ENCODE measurements at regions not wholly inside any gene's neighbourhood (a gene's known extent, or its start where the extent isn't known, plus 50 kb on each side); places are given as distances from the start of the nearest gene placed in this dataset.
"Not testable (repeated sequence)": the region's sequence is repeated elsewhere in the genome, so short reads cannot be mapped to it uniquely, and the experiment has no call there.

DNA sequence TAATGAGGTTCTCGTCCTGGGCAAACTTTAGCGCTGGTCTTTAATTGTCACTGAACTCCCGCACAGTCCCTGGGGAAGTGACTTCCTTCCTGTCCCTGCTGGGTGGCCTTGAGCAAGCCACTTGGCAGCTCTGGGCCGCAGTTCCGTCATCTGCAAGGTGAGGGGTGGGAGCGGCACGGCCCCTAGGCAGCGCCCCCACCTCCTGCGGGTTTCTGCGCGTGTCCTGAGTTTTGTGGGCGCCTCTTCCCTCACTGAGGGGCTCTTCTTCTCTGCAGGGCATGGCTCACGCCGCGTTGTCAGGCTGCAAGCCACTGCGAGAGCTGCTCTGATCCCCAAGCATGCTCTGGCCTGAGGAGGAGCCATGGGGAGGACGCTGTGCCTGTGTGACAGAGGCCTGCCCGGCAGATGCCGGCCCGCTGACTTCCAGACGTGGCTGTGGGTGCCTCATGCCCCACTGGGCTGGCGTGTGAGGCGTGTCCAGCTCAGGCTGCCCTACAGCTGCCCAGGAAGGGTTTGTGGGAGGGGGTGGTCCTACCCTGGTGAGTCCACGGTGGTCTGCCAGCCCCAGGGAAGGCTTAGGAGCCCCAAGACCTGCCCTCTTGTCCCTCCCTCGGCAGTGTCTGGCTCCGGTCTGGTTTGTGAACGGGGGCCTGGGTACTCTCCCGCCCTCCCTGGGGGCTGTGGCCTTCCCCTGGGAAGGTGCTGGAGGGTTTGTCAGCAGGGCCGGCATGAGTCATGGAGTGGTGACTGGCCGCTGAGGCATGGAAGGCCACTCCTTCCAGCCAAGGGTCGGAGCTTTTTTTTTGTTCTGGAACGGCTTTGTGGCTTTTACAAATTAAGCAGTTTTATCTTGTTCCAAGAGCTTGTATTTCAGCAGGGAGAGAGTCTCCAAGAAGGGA is 182.0 kb downstream of the SEC14L1 start:
- no peak for DNase-seq

DNA sequence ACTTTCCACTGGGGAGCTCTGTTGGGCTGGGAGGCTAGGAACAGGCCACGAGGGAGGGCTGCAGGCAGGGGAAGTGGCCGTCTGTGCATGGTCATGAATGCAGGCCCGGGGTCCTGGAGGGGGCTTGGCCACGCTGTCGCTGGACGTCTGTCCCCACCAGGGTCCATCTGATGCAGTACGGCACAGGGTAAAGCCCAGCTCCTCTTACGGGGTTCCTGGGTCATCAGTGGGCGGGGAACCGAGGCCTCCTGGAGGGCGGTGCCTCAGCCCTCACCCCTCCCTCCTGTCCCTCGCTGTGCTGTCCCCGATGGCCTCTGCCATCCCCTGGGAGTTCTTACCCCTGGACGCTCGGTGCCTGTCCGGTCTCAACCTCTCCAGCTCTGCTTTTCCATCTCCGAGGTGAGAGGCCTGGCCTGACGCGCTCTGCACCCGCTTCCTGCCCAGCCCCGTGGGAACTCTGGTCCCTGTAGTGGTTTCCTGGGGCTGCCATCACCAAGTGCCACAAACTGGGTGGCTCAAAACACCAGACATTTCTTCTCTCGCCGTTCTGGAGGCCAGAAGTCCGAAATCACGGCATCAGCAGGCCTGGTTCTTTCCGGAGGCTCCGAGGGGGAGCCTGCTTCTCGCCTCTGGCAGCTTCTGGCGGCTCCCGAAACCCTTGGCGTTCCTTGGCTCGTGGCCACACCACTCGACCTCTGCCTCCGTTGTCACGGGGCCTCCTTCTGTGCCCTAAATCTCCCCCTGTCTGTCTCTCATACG is 182.8 kb downstream of the SEC14L1 start:
- no peak for DNase-seq

DNA sequence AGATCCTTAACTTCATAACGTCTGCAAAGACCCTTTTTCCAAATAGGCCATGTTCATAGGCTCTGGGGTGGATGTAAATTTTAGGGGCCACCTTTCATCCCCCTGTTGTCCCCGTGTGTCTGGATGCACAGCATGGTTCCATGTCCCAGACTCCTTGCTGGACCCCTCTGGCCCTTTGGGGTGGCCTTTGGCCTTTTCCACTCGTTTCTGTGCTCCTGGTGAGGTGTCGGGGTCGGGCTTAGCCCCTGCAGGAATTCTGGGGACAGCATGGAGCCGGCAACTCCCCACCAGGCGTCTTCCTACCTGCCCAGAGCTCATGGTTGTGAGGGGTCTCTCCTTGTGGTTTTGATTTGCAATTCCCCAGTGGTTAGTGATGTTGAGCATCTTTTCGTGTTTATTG is 183.5 kb downstream of the SEC14L1 start:
- no peak for DNase-seq

DNA sequence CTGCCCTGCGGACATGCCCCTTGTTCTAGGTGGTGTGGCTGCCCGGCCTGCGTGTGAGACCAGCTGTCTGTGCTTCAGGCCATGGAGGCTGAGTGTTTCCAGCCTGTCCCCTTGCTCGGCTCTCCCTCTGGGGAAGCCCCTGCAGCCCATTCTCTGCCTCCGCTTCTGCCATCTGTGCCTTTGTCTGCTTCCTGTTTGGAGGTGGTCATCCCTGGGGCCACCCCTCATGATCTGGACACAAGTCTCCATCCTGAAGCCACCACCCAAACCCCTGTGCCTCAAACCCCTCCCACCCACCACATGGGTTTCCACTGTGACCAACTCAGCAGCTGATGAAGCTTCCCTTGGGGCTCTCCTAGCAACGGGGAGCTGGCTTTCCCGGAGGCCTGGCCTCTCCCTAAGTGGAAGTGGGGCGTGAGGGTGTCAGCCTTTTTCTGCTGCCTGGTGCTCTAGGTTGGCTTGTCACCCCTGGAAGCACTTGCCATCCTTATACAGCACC is 184.9 kb downstream of the SEC14L1 start:
- DNase-seq = no peak

DNA sequence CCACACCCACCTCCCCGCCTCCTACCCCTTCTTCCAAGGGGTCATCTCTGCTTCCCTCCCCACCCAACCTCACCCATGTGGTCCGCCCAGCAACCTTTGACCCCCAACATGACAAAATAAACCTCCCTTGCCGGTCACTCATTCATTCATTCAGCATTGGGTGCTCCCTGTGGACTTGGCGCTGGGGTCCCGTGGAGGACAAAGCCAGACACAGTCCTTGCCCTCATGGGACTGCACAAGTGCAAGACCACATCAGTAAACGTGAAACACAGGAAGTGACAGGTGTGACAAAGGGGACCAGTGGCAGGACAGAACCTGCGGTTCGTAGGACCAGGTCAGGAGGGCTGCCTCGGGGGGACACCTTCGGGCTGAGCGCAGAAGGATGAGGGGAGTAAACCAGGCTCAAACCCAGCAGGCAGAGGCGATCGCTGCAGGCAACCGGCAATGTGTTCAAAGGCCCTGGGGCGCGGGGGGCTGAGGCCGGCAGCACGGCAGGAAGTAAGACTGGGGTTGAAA is 185.4 kb downstream of the SEC14L1 start:
- DNase-seq = no peak

DNA sequence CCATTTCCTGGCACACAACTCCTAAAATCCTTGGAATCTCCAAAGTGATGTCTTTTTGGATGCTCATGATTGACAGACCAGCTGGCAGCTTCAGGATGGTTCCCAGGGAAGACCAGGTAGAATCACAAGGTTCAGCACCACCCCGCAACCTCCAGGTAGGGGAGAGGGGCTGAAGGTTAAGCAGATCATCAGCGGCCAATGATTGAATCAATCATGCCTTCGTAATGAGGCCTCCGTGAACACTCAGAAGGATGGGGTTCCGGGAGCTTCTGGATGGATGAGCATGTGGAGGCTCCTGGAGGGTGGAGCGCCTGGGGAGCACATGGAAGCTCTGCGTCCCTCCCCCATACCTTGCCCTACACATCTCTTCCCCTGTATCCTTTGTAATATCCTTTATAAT is 185.9 kb downstream of the SEC14L1 start:
- DNase-seq = no peak

DNA sequence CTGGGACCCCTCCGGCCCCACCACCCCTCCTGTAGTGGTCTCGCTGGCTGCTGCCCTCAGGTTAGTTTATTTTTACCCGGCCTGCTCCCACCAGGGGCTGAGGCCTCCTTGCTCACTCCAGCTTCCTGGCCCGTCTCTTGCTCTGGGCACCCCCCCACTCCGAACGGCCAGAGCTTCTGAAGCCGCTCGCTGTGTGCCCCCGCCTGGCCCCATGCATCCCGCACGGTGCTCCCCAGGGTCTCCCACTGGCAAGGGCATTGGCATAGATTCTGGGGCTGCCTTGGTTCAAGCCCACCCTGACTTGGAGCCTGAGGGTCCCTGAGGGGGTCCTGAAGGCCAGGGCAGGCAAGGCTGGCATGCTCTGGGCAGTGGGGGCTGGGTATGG is 186.4 kb downstream of the SEC14L1 start:
- no peak for DNase-seq

DNA sequence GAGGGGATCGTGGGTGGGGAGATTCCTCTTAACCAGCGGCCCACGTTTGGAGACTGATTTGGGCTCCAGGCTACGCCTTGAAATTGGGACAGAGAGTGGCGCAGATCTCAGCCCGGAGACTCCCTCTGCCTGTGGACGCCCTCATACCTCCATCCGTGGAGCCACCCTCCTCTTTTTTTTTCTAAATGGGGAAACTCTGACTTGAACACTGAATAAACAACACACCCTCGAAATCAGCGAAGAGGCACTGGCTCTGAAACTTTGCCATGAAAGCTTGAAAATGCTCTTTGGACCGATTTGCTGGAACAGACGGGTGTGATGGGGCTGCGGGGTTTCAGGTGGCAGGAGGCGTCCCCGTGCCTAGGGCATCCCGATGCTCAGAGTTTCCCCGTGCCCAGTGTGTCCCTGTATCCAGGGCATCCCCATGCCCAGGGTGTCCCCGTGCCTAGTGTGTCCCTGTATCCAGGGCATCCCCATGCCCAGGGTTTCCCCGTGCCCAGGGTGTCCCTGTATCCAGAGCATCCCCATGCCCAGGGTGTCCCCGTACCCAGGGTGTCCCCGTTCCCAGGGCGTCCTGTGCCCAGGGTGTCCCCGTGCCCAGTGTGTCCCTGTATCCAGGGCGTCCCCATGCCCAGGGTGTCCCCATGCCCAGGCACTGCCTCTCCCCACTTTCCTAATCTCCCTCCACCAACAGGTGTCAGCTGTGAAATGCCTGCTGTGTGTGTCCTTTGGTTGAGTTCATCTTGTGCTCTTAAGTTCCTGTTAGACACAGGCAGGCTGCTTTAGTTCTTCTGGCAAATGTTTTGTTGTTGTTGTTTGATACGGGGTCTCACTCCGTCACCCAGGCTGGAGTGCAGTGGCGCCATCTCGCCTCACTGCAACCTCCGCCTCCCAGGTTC is 187.0 kb downstream of the SEC14L1 start:
- no peak for DNase-seq

DNA sequence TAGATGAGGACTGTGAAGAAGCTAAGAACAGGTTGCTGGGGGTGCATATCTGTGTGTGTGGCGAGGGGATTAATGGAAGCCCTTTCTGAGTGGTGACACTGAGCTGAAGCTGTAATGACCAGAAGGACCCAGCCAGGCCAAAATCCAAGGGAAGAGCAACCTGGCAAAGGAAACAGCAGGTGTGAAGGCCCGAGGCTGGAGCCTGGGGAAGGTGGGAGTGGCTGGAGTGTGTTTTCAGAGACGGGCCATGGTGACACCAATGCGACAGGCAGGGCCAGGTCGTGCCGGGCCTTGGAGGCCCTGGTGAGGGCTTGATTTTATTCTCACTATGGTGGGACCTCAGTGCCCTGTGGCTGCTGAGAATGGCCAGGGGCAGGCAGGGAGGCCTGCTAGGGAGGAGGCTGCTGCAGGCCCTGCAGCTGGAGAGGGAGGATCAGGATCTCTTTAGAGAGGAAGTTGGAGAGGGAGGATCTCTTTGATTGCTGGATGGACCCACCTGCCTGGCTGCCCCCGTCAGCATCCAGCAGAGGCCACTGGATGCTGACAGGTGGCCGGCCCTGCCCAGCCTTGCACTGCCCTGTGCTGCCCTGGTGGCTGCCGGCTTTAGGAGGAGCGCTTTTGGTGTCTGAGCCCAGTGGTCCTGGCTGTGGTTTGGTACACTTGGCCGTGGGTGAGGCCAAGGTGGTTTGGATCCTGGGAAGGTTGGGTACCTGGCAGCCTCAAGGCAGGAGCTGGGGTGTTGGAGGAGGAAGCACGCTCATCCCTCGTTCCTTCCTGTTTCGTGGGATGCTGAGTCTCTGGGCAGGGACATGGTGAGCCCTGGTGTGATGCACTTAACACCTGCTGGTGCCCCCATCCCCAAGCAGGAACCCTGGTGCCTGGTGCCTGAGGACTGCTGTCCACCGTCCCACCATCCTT is 188.3 kb downstream of the SEC14L1 start:
- DNase-seq = no peak

DNA sequence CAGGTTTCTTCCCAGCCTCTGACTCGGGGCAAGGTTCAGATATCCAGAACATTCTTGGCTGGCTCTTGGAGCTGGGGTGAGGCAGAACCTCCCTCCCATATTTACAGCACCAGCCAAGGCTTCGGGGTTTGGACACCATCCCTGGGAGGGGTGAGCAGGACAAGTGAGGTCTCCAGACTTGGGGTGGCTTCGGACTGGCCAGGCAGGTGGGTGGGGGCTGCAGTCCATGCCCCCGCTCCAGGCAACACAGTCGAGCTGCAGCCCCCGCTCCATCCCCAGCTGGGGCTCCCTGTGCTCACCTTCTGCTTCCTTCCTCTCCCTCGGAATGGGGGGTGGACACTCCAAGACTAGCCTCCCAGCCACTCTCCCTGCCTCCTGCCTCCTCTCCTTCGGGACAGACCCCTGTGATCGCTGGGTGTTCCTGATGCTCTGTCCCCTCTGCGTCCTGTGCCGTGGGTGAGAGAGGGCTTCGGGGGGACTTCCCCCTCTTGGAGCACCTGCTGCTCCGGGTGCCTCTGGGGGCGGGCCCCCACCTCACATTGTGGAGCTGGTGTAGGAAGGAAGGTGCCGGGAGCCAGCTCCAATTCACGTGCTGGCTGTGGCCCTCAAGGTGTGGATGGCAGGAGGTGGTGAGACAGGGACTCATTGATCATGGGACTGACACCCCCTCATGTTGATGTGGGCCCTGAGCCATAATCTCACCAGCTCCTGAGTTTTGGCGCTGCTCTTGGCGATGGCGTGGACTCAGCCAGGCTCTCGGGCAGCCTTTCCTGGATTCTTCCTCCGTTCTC is 189.2 kb downstream of the SEC14L1 start:
- no peak for DNase-seq

DNA sequence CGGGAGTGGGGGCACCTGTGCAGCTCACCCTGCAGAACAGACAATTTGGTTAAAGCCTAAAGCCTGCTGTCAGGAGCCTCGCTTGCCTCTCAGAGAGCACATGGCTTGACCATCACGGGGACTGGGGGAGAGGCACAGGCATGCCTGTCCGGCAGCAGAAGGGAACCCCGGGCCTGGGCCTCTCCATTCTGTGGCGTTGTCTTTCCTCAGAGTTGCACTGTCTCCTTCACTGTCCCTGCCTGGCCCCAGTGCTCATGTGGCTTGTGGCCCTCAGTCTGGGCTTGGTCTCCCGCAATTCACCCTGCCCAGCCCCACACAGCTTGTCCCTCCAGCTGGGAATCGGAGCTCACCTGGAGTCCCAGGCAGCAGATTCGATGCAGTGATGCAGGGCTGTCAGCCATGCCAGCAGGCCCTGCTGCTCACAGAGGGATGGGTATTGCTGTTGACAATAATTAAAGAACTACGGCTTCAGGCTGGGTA is 189.9 kb downstream of the SEC14L1 start:
- DNase-seq = no peak

DNA sequence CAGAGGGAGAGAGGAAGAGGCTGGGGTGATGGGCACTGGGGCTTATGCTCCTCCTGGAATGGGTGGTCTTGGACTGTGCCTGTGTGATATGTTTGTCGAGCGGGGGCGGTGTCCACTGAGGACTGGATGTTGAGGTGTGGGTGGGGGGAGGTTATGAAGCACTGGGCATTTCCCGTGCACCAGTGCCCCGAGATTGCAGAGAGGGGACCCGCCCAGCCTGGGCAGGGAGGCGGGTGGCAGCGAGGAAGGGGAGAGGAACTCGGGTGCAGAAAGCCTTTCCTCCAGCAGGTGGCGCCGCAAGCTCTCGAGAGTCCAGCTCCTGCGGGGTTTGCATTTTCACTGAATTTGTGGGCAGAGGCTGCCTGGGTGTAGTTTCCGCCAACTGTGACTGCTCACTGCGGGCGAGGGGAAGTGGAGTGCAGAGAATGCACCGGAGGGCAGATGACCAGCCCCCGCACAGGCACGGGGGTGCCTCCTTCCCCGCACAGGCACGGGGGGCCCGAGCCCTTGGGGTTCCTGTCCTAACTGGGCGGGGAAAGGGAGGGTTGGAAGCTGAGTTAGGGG is 190.6 kb downstream of the SEC14L1 start:
- DNase-seq = peak; percentile 95

DNA sequence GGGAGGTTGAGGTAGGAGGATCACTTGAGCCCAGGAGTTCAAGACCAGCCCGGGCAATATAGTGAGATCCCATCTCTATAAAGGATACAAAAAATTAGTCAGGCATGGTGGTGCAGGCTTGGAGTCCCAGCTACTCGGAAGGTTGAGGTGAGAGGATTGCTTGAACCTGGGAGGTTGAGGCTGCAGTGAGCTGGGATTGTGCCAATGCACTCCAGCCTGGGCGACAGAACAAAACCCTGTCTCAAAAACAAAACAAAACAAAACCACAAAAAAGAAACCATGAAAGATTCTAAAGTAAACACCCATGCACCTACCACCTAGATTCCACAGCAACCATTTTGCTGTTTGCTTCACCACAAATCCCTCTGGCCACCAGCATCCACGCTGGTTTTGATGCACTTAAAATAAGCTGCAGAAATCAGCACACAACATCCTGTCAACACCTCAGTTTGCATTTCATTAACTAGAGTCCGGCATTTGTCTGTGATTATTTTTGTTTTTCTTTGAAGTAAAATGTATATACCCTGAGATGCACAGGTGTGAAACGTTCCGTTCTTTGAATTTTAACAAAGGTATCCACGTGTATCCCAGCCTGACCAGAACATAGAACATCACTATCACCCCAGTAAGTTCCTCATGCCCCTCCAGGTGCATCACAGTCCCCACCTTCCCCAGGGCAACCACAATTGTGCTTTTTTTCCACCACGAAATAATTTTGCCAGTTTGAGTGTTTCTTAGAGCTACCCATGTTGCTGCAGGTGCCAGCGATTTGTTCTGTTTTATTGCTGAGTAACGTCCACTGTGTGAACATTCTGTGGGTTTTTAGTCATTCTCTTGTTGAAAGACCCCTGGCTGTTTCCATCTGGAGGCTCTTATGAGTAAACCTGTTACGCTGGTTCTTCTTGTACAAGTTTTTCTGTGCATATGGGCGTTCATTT is 191.5 kb downstream of the SEC14L1 start:
- no peak for DNase-seq

DNA sequence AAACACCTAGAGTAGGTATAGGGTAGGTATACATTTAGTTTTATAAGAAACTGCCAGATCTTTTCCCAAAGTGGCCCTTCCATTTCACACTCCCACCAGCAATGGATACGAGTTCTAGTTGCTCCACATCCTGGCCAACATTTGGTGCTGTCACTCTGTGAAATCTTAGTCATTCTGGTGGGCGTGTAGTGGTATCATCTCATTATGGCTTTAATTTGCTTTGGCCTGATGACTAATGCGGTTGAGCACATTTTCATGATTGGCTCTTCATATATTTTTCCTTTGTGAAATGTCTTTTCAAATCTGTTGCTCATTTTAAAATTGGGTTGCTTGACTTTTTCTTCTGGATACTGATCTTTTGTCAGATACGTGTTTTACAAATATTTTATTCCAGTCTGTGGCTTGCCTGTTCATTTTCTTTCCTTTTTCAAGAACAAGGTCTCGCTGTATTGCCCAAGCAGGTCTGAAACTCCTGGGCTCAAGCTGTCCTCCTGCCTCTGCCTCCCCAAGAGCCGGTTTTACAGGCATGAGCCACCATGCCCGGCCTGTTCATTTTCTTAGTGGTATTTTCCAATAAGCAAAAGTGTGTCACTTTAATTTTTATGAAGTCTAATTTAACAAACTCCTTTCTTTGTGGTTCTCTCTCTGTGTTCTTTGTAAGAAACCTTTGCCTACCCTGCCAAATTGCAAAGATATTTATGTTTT is 192.4 kb downstream of the SEC14L1 start:
- DNase-seq = no peak

DNA sequence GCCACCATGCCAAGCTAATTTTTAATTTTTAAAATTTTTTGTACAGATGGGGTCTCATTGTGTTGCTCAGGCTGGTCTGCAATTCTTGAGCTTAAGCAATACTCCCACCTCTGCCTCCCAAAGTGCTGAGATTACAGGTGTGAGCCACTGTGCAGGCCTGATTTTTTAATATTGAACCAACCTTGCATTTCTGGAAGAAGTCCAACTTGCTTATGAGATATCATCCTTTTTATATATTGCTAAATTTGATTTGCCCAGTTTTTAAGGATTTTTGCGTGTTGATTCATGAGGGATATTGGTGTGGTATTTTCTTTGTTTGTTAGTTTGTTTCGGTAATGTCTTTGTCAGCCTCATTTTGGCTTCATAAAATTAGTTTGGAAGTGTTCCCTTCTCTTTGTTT is 196.4 kb downstream of the SEC14L1 start:
- no peak for DNase-seq

DNA sequence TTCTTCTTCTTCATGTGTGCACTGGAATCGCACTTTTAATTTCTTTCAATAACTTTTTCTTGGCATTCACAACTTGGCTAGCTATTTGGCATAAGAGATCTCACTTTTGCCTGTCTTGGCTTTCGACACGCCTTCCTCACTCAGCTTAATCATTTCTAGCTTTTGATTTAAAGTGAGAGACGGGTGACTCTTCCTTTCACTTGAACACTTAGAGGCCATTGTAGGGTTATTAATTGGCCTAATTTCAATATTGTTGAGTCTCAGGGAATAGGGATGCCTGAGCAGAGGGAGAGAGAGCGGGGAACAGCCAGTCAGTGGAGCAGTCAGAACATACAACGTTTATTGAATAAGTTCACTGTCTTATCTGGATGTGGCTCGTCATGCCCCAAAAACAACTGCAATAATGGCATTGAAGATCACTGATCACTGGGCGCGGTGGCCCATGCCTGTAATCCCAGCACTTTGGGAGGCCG is 200.3 kb downstream of the SEC14L1 start:
- no peak for DNase-seq

DNA sequence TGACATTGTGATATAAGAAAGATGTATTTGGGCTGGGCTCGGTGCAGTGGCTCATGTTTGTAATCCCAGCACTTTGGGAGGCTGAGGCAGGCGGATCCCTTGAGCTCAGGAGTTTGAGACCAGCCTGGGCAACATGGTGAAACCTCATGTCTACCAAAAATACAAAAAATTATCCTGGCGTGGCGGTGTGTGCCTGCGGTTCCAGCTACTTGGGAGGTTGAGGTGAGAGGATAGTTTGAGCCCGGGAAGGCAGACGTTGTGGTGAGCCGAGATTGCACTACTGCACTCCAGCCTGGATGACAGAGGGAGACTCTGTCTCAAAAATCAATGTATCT is 201.9 kb downstream of the SEC14L1 start:
- not testable (repeated sequence) for DNase-seq

DNA sequence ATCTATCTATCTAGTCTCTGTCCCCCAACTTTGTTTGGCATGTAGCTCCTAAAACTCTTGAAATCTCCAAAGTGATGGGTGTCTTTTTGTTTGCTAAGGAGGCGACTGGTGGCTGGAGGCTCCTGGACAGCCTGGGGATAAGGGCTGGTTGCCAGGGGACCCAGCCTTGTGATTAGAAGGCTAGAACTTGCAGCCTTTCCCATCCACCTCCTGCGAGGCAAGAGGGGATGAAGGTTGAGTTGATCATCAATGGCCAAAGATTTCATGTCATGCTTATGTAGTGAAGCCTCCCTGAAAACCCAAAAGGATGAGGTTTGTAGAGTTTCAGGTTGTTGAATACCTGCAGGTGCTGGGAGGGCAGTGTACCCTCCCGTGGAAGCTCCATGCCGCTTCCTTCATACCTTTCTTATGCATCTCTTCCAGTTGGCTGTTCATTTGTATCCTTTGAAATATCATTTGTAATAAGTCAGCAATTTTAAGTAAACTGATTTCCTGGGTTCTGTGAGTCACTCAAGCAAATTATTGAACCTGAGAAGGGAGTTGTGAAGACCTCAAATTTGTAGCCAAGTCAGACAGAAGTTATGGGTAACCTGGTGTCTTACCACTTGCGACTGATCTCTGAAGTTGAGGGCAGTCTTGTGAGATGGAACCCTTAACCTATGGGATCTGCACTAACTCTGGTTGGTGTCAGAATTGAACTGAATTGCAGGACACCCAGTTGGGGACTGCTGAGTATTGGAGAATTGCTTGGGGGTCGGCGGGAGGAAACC is 202.4 kb downstream of the SEC14L1 start:
- DNase-seq = no peak

Data from NCI-H1694 (cell line).